Hippocampal formation (tissue), 2 donors: ENCODE measurements at regions not wholly inside any gene's neighbourhood (a gene's known extent, or its start where the extent isn't known, plus 50 kb on each side); places are given as distances from the start of the nearest gene placed in this dataset.
A peak's percentile ranks its signal among the peaks of the same experiment; 100 is the strongest.

Experiments used
- DNase-seq, 2 donors: peaks; one replicate each; lab custom pipeline; 2025; lab: John Stamatoyannopoulos, UW

GRCh38 chr6:160899671-160900430 is 91.7 kb upstream of the MAP3K4 start:
- DNase-seq, result no peak

- no peak for DNase-seq
Measured at GRCh38 chr6:160911949-160912348, 79.6 kb upstream of the MAP3K4 start.

GRCh38 chr6:160912411-160912810 is 79.2 kb upstream of the MAP3K4 start:
- DNase-seq, result no peak

GRCh38 chr6:160917572-160917971 is 74.0 kb upstream of the MAP3K4 start:
- no peak for DNase-seq

GRCh38 chr6:160919723-160920440 is 71.7 kb upstream of the MAP3K4 start:
- DNase-seq, result no peak

- no peak for DNase-seq
Measured at GRCh38 chr6:160921095-160921494, 70.5 kb upstream of the MAP3K4 start.

- DNase-seq, result no peak
Measured at GRCh38 chr6:160926281-160927276, 65.0 kb upstream of the MAP3K4 start.

GRCh38 chr6:160927416-160927815 is 64.2 kb upstream of the MAP3K4 start:
- DNase-seq, result no peak

- no peak for DNase-seq
Measured at GRCh38 chr6:160929361-160929760, 62.2 kb upstream of the MAP3K4 start.

- no peak for DNase-seq
Measured at GRCh38 chr6:160929831-160930230, 61.7 kb upstream of the MAP3K4 start.

- DNase-seq, result peak; percentile 58 to 71
Measured at GRCh38 chr6:160930547-160931377, 60.8 kb upstream of the MAP3K4 start.

- no peak for DNase-seq
Measured at GRCh38 chr6:160931378-160932310, 59.9 kb upstream of the MAP3K4 start.

GRCh38 chr6:160933256-160933655 is 58.3 kb upstream of the MAP3K4 start:
- DNase-seq, result no peak

- no peak for DNase-seq
Measured at GRCh38 chr6:160934157-160934556, 57.4 kb upstream of the MAP3K4 start.

GRCh38 chr6:160940197-160940596 is 51.4 kb upstream of the MAP3K4 start:
- no peak for DNase-seq
